OCI-LY1 (cell line): ENCODE measurements at regions not wholly inside any gene's neighbourhood (a gene's known extent, or its start where the extent isn't known, plus 50 kb on each side); places are given as distances from the start of the nearest gene placed in this dataset.

Experiments
- CTCF ChIP-seq: fragments of 200-600 bp; sonication (generic), shearing (Covaris generic); IDR thresholded peaks from 2 replicates; pipeline ENCODE4 v1.5.1; 2017; ENCODE audit warnings: mild to moderate bottlenecking, antibody characterized with exemption, low read length, moderate library complexity, mixed read lengths
- EZH2 ChIP-seq: fragments of 200-600 bp; sonication (generic), shearing (Covaris generic); IDR thresholded peaks from 2 replicates; pipeline ENCODE4 v1.8.0; 2017; ENCODE audit warnings: borderline replicate concordance, mixed run types, mild to moderate bottlenecking, antibody characterized with exemption, low read length, moderate library complexity, mixed read lengths

GRCh38 chr4:83931659-83932438 lies 395.9 kb downstream of the GPAT3 start:
- TF ChIP-seq CTCF = no peak
- no peak for TF ChIP-seq EZH2
